HG02642 (cell line): ENCODE measurements at regions not wholly inside any gene's neighbourhood (a gene's known extent, or its start where the extent isn't known, plus 50 kb on each side); places are given as distances from the start of the nearest gene placed in this dataset.
"Not testable (repeated sequence)": the region's sequence is repeated elsewhere in the genome, so short reads cannot be mapped to it uniquely, and the experiment has no call there.

Experiments used
- ATAC-seq: cut with Tn5 transposase; IDR thresholded peaks from one replicate; pipeline ENCODE4 v1.9.1; 2021; ENCODE audit warnings: mild to moderate bottlenecking; ENCODE audit not compliant: unreplicated experiment, poor library complexity

DNA sequence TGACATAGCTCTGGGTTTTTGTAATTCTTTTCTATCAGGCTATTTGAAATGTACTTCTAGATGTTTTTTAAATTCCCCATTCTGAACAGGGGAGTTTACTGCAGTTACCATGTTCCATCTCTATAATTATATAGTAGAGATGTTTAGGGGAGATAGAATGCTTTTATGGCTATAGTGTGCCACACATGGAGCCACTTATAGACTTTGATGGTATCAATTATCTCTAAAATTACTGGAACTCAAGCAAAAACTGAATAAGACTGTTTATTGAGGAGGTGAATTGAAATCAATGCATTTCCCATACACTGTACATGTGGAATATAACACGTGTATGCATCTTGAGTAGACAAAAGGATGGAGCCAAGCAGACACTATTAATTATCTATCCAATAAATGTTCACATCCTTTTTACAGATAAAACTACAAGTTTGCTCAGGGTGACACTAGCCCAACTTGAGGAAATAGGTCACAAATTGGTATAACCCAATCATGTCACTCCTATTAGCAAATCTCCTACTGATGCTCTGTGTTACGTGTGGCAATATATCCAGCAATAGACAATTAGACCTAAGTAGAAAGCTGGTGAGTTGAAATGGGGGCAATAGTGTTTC, 1882.6 kb downstream of the PCDH9 start:
- no peak for ATAC-seq

DNA sequence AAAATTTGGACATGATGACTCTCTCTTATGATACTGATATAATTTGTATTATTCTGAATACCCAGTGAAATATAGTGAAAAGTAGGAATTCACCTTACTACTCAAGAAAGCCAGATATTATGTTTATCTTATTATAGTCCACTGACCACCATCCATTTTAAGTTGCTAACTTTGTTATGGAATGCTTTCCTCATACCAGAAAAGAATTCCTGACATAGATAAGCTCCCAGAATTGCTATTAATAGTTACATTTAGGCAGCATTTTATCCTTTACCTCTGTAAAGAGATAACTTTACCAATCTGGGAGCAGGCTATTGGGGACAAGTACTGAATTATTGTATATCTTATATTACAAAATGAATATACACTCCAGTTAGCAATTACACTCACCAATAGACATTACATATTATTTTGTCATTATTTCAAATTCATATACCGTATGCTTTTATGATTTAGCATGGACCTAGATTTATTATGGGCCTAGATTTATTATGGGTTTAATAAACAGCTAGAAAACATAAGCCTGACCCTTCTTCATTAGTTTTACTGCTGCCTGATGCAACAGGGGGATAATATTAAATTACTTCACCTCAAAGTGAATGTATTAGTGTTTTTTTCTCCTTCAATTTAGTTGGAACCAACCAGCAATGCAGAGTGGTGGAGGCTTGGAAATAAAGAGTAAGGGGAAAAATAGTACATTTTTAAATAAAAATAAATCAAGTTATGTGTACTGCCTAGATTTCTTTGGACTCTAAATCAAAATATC, 1886.1 kb downstream of the PCDH9 start:
- ATAC-seq: no peak

DNA sequence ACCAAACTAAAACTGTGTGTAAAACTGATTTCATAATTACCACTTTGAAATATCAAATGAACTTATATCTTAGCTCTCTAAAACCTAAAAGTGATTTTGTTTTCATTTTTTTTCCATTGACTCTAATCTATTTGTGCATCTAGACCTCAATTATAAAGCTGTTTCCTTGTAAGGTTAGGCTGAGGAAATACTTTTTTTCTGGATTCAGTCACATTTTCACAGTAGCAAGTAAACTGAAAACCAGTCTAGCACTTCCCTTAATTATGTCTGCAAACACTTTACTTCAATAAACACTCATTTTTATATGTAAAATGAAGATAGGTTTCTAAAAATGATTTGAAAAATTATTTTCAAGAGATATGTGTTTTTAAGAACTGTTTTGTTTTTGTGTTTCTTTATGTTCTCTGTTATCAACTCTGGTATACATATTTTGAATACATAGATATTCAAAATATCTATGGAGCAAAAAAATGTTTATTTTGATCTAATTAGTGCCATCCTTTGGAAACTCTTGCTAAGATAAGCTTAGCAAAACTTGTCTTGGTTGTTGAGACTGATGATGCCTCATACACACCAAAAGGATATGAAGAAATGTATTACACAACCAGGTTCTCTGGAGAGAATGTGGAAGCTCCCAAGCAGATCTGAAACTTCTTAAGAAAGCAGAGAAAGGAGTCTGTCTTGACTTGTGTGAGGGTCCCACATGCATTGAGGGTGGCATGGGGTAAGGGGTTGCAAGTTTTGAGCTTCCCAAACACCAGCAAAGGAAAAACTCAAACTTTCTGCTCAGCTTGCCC, 1887.4 kb downstream of the PCDH9 start:
- ATAC-seq: no peak

DNA sequence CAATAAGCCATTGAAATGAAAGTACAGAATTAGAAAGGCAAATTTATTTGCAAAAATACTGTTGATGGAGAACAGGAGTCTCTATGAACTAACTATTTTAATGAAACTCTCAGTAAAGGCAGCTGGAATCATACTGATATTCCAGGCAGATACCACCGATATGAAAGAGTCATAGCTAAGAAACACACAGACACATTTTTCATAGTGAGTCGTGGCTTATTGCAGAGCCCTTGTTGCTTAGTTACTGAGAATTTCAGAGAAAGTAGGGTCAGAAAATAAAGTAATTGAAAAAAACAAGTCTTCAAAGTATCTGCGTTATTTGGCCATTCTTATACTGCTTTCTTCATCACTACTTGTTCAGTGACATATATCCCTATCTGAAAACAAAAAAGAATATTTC, 1890.9 kb downstream of the PCDH9 start:
- no peak for ATAC-seq

DNA sequence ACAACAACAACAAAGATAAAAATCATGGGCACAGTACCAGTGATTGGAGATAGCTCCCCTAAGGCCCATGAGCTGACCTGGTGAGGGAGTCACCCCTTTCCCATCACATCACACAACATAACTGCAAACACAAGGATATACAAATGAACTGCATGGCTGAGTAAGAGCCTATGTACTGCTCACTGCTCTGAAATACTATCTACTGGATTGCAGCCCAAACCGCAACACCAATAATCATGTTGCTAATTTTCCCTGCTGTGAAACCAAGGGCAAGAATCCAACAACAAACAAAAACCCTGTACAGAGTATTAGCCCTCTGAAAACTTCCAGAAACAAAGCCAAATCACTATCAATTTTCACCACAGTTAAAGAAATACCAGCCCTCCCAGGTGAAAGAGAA, 1893.2 kb downstream of the PCDH9 start:
- ATAC-seq: no peak

DNA sequence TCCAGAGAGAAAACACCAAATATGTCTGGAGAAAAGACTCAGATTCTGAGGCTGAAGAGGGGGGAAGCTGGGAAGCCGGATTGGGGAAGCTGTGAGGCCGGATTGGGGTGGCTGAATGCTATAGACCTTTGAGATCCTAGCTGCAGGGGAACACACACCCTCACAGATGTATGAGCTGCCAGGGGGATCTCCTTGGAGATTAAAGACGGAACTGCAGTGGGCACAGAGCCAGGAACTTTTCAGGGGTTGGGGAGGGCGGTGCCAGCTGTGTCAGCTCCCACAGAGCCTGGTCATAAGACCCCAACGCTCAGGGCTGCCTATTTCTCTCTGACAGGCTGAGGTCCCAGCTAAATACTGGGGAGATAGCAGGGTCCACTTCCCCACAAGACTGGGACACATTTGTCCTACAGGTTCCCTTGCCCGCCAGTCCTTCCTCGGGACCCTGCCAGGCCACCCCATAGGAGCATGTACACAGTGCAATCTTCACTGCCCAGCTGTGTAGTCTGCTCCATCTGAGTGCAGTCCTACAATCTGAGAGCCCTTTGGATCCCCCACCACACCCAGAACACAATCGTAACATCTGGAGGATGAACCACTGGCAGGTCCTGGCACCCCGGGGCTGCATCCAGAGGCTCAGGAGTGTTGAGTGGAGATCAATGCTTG, 1893.9 kb downstream of the PCDH9 start:
- ATAC-seq: no peak

DNA sequence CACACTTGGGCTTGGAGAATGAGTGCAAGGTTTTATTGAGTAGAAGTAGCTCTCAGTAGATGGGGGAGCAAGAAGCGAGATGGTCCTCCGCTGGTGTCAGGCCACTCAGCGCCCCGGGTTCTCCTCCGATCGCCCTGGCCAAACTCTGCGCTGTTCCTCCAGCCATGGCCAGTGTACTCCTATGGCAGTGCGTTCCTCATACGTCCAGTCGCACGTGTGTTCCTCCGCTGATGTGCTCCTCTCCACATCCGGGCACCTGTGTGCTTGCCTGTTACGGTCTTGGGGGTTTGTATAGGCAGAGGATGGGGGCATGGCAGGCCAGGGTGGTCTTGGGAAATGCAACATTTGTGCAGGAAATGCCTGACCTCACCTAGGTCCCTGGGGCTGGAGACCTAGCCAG, 1899.4 kb downstream of the PCDH9 start:
- ATAC-seq: no peak

DNA sequence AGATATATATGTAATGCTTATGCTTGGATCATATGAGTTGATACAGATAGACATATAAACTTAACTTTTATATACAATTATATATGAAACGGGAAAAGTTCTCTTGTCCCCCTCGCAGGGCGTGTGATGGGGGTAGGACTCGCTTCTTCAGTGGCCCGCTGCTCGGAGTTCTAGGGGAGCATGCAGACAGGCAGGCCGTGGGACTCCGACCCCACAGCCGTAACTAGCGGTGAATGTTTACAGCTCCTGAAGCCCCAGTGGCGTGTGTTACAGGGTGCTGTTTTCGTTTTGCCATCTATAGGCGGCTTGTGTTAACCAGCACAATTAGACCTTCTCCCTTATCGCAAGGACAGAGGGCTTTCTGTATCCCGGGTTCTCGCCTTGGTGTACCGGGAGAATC, 1899.8 kb downstream of the PCDH9 start:
- no peak for ATAC-seq

DNA sequence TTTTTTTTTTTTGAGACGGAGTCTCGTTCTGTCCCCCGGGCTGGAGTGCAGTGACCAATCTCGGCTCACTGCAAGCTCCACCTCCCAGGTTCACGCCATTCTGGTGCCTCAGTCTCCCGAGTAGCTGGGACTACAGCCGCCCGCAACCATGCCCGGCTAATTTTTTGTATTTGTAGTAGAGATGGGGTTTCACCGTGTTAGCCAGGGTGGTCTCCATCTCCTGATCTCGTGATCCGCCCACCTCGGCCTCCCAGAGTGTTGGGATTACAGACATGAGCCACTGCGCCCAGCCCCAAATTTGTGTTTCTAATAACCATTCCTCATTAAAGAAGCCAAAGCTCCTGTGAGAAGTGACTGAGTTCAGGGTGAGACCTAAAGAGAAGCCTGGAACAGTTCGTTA, 1906.9 kb downstream of the PCDH9 start:
- ATAC-seq: not testable (repeated sequence)

DNA sequence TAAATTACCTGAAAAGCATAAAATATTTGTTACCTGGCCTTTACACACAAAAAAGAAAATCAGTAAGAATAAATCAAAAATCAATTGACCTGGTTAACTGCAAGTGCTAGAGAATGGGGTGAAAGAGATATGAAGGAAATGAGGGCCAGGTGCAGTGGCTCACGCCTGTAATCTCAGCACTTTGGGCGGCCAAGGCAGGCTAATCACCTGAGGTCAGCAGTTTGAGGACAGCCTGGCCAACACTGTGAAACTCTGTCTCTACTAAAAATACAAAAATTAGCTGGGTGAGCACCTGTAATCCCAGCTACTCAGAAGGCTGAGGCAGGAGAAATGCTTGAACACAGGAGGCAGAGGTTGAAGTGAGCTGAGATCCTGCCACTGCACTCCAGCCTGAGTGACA, 1908.7 kb downstream of the PCDH9 start:
- ATAC-seq: not testable (repeated sequence)

DNA sequence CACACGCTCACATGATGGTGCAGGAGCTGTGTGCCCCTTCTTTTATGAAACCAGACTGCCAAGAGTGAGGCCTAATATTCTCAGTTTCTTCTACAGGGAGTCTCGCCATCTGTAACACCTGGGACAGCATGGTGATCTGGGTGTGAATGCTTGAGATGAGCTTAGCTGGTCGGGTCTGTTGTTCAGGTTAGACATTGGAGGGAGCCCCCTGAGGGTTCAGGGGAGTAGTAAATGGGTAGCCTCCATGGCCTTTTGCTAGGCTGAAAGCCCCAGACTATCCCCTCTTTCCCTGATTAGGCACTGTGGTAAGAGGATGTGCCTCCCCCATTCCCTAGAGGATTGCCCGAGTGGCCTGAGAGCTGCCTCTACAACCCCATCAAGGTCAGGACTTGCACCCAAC, 1916.1 kb downstream of the PCDH9 start:
- ATAC-seq: no peak

DNA sequence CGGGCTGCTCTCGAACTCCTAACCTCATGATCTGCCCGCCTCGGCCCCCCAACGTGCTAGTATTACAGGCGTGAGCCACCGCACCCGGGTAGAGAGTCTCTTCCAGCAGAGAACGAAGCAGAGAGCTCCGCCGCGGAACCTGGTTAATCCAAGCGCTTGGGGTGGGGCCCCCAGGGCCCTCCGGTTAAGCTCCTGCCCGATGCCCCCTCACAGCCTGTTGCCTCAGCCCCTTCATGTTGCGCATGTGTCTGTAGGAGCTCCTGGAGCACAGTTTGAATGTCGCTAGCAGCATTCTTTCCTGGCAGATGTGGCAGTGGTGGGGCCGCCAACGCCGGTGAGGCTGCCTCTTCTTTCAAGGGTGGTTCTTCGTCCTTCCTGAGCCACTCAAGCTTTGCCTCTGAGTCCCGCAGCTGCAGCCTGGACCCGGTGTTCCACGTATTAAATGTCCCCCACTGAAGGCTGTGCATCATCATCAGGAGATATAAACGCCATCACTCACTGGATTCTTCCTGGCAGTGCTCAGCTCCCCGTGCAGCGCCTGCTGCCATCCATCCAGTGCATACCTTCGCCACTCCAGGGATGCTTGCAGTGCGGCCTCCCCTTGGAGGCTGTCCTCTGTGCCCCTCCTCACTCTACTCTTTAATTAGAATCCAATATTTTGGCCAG, 1919.3 kb downstream of the PCDH9 start:
- ATAC-seq: no peak

DNA sequence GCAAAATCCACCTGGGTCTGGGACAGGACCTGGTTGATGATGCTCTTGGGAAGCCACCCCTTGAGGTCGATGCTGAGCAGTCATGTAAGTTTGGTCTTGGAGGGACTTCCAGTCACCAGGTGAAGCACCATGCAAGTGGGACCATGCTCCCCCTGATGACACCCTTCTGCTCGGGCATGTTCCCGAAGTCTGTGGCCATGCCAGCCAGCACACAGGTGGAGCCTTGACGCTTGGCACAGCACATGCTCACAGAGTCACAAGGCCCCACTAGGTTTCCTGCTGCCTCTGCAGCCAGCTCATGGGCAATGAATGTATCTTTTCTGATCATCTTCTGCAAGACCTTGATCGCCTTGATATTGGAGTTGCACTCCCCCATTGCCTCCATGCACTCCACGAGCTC, 1920.2 kb downstream of the PCDH9 start:
- no peak for ATAC-seq

DNA sequence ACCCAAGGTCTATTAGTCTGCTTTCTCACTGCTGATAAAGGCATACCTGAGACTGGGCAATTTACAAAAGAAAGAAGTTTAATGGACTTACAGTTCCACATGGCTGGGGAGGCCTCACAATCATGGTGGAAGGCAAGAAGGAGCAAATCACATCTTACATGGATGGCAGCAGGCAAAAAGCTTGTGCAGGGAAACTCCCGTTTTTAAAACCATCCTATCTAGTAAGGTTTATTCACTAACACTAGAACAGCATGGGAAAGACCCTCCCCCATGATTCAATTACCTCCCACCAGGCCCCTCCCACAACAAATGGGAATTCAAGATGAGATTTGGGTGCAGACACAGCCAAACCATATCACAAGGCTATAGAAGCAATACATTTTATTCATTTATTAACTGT, 1921.4 kb downstream of the PCDH9 start:
- ATAC-seq: not testable (repeated sequence)

DNA sequence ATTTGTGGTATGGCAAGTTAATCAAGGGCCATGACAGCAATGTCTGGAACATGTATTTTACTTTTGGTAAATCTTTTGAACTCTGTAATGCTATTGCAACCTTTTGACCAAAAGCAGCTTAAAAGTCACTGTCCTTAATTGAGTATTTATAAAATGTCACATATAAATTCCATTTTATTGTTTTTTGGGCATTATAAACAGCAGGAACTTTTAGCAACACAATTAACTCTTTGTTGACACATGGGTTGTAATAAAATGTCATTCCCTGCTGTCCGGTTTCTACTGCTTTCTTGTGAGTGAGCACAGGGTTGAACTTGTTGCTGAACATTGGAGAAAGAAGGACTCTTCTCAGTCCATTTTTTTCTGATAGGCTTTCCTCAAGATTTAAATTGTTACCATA, 1923.1 kb downstream of the PCDH9 start:
- ATAC-seq: no peak

DNA sequence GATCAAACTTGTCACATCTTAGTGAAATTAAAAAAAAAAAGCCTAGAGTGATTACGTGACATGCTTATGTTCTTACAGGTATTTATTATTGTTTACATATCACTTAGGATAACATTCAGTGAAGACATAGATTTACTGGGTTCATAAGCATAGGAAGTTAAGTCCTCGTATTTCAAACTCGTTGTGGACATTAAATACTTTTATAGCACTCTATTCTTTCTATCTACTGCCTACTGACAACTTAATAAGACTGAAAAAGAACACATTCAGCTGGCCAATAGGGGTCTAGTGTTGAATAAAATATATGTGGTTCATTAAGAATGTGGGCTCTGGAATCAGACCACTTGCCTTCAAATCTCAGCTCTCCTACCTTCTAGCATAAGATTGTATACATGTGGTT, 1927.4 kb downstream of the PCDH9 start:
- no peak for ATAC-seq

DNA sequence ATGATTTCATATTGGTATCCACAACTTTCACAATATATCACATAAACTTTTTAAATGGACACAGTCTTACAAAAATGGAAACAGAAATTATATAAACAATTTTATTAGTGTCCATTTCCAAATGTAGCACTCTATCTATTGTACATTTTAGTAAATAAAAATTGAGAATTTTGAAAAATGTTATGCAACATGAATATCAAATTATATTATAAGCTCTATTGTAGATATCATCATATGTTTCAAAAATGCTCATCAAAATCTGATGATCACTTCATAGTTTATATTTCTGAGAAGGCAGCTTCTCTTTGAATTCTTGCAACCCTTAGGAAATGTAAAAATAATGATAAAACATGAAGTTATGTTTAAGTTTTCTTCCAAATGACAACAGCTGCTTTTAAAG, 1928.6 kb downstream of the PCDH9 start:
- no peak for ATAC-seq

DNA sequence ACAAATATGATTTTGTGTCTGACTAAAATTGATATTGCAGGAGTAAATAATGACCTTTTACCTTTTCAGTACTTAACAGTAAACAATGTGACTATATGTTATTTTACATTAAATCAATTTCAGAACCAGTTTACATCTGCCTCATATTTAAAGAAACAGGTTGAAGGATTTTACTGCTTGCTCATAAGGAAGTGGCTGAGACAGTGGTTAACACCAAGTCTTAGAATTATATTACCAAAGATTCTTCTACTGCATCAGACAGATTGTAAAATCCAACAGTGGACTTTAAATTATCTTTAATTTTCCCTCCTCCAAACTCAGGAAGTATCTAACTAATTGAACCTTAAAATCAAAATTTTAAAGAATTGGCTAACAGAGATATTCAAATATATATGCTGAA, 1929.9 kb downstream of the PCDH9 start:
- no peak for ATAC-seq

DNA sequence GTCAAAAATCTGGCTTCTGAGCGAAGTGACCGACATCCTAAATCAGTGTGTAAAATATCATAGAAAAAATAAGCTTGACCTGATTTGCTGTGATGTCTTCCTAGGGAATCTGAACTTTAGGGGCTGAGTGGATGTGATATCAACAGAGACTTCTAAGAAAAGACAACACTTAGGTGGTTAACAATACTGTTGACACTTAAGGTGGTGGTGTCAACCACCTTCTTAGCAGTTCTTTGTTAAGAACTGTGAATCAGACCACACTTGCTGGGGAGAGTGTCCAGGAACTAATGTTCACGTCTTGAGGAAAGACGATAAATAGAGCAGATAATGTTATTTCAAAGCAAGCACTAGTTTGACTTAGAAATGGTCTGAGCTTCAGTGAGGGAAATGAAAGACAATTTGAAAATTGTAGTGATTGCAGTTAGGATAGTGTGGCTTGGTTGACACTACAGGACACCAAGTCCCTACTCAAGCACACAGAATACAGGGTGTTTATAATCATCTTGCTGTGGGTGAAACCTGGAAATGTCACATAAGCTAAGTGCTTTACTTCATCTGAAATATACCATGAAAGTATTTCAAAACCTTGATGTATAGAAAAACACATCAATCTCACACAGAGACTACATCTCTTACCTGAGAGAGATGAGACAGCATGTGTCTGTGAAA, 1936.5 kb downstream of the PCDH9 start:
- no peak for ATAC-seq

DNA sequence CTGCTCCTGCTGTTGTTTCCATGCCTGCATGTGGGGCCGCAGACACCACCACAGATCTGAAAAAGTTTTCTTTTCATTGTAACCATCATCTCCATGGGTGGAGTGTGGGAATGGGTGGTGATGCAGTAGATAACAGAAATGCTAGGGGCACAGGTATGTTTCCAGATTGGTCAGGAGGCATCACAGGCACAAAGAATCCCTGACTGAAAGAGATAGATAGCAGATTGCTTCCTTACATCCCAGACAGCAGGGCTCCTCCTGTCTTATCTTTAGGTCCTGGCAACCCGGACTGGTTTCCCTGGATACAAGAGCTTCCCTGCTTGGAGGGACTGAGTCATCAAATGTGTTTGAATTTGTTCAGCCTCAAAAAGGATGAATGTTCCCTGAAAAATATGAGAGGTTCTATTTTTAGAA, 1937.6 kb downstream of the PCDH9 start:
- no peak for ATAC-seq
